Keratinocyte (primary cell): ENCODE measurements at regions not wholly inside any gene's neighbourhood (a gene's known extent, or its start where the extent isn't known, plus 50 kb on each side); places are given as distances from the start of the nearest gene placed in this dataset.

ENCODE experiments used
- DNase-seq: peaks from one replicate; pipeline ENCODE4 v3.0.0-alpha.2; 2011; ENCODE audit warnings: low read depth, missing footprints, low spot score
- FAIRE-seq: peaks from 2 replicates; lab custom pipeline; 2011; peaks lifted over from hg19 to GRCh38; lab: Jason Lieb, UNC
- H2AFZ ChIP-seq: 2 replicates; pipeline ENCODE4 v1.6.0; 2012; ENCODE audit warnings: low read length, control low read depth, inconsistent platforms; ENCODE audit not compliant: control insufficient read depth
- H3K27ac ChIP-seq: 2 replicates; pipeline ENCODE4 v1.5.1; 2011; ENCODE audit warnings: low read length; ENCODE audit not compliant: control insufficient read depth, insufficient read depth
- H3K27me3 ChIP-seq: 3 replicates; pipeline ENCODE4 v1.6.0; 2011; ENCODE audit warnings: low read length; ENCODE audit not compliant: control insufficient read depth, insufficient read depth; ENCODE audit errors: extremely low read depth
- H3K36me3 ChIP-seq, 2 experiments: 2 replicates in 1 of 2; 3 replicates in 1 of 2; pipeline ENCODE4 v1.5.1; 2011; ENCODE audit warnings: low read length in 2 of 2, mild to moderate bottlenecking in 1 of 2; ENCODE audit not compliant: control insufficient read depth in 2 of 2, insufficient read depth in 2 of 2; ENCODE audit errors: extremely low read depth in 1 of 2
- H3K4me1 ChIP-seq: 3 replicates; pipeline ENCODE4 v1.5.1; 2011; ENCODE audit warnings: low read length; ENCODE audit not compliant: control insufficient read depth, insufficient read depth; ENCODE audit errors: extremely low read depth
- H3K4me2 ChIP-seq: 3 replicates; pipeline ENCODE4 v1.6.0; 2011; ENCODE audit warnings: low read depth, low read length; ENCODE audit not compliant: control insufficient read depth, insufficient read depth; ENCODE audit errors: extremely low read depth
- H3K4me3 ChIP-seq, 3 experiments: fragments of 200-600 bp in 1 of 3; sonication (generic) in 1 of 3; 2 replicates in 2 of 3; 3 replicates in 1 of 3; pipeline ENCODE4 v1.5.1; 2011 to 2016; ENCODE audit warnings: low read length in 3 of 3, mild to moderate bottlenecking in 3 of 3, control low read depth in 2 of 3, inconsistent platforms in 1 of 3, low read depth in 1 of 3, mixed read lengths in 1 of 3, mixed run types in 1 of 3, moderate library complexity in 1 of 3; ENCODE audit not compliant: control insufficient read depth in 2 of 3, insufficient read depth in 2 of 3; ENCODE audit errors: extremely low read depth in 1 of 3
- H3K79me2 ChIP-seq: 2 replicates; pipeline ENCODE4 v1.6.0; 2012; ENCODE audit warnings: low read length; ENCODE audit not compliant: control insufficient read depth, insufficient read depth
- H3K9ac ChIP-seq: 3 replicates; pipeline ENCODE4 v1.6.0; 2011; ENCODE audit warnings: low read length; ENCODE audit not compliant: control insufficient read depth, insufficient read depth; ENCODE audit errors: extremely low read depth
- H3K9me1 ChIP-seq: 3 replicates; pipeline ENCODE4 v1.6.0; 2011; ENCODE audit warnings: low read length; ENCODE audit not compliant: control insufficient read depth, insufficient read depth; ENCODE audit errors: extremely low read depth
- H3K9me3 ChIP-seq: 2 replicates; pipeline ENCODE4 v1.5.1; 2012; ENCODE audit warnings: low read depth, low read length; ENCODE audit not compliant: control insufficient read depth
- H4K20me1 ChIP-seq: 3 replicates; pipeline ENCODE4 v1.6.0; 2011; ENCODE audit warnings: low read length; ENCODE audit not compliant: control insufficient read depth, insufficient read depth; ENCODE audit errors: extremely low read depth
- EZH2 ChIP-seq: IDR thresholded peaks from one replicate; pipeline ENCODE4 v1.6.1; 2012; ENCODE audit warnings: inconsistent platforms, mild to moderate bottlenecking, low read length, moderate library complexity
- dilution Hi-C: fragments of 300-500 bp; cut with MboI; formaldehyde crosslinking; loops from one replicate; pipeline ENCODE4 v1.7.0; 2020; ENCODE audit warnings: low sequenced_read_pairs; ENCODE audit not compliant: extremely low pct_ligation_motif_present
- TF ChIP-seq, protein P1 (sequence below), 3 experiments: IDR thresholded peaks in 1 of 3; conservative IDR thresholded peaks in 1 of 3; optimal IDR thresholded peaks in 1 of 3; 2 replicates in 2 of 3; 3 replicates in 1 of 3; pipeline versions ENCODE3 to v1.5.1; 2011; ENCODE audit warnings: low read length in 3 of 3, mild to moderate bottlenecking in 3 of 3, moderate library complexity in 2 of 3, control low read depth in 1 of 3, inconsistent platforms in 1 of 3; ENCODE audit not compliant: insufficient read depth in 2 of 3; ENCODE audit errors: extremely low read depth in 1 of 3

- TF ChIP-seq, protein P1, sequence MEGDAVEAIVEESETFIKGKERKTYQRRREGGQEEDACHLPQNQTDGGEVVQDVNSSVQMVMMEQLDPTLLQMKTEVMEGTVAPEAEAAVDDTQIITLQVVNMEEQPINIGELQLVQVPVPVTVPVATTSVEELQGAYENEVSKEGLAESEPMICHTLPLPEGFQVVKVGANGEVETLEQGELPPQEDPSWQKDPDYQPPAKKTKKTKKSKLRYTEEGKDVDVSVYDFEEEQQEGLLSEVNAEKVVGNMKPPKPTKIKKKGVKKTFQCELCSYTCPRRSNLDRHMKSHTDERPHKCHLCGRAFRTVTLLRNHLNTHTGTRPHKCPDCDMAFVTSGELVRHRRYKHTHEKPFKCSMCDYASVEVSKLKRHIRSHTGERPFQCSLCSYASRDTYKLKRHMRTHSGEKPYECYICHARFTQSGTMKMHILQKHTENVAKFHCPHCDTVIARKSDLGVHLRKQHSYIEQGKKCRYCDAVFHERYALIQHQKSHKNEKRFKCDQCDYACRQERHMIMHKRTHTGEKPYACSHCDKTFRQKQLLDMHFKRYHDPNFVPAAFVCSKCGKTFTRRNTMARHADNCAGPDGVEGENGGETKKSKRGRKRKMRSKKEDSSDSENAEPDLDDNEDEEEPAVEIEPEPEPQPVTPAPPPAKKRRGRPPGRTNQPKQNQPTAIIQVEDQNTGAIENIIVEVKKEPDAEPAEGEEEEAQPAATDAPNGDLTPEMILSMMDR (optimal IDR thresholded peaks at IDR 0.05 in 1 of 3, IDR thresholded peaks at IDR 0.05 in 1 of 3, conservative IDR thresholded peaks at IDR 0.05 in 1 of 3; ENCODE audit: extremely low read depth in 1 of 3, insufficient read depth in 2 of 3, low read length in 3 of 3) = no peak
- TF ChIP-seq EZH2 = no peak
- H3K27ac ChIP-seq = no peak overlapping the region
- no peaks in the 10 kb centered on the region for H4K20me1 ChIP-seq
- H3K36me3 ChIP-seq = no peaks in the 10 kb centered on the region
- H3K9me3 ChIP-seq = no peaks in the 10 kb centered on the region
- H3K79me2 ChIP-seq = no peaks in the 10 kb centered on the region
- no peaks in the 10 kb centered on the region for H3K27me3 ChIP-seq
- DNase-seq (no peak), FAIRE-seq (no peak)
- no peak overlapping the region for H3K4me3 ChIP-seq
- no peak overlapping the region for H2AFZ ChIP-seq
- H3K4me1 ChIP-seq = no peaks in the 10 kb centered on the region
- no peaks in the 10 kb centered on the region for H3K9me1 ChIP-seq
- no peak overlapping the region for H3K9ac ChIP-seq
- H3K4me2 ChIP-seq = no peak overlapping the region
- dilution Hi-C loops = no loop called here
Measured at GRCh38 chr11:81970886-81971285, 762.8 kb downstream of the FAM181B start.

- Histone ChIP-seq H3K79me2 (no peaks in the 10 kb centered on the region), H3K27me3 (no peaks in the 10 kb centered on the region), H3K36me3 (no peaks in the 10 kb centered on the region), H3K4me3 (no peak overlapping the region), H3K9me3 (no peaks in the 10 kb centered on the region), H3K4me1 (no peaks in the 10 kb centered on the region), H3K9ac (no peak overlapping the region), H2AFZ (no peak overlapping the region), H4K20me1 (no peaks in the 10 kb centered on the region), H3K9me1 (no peaks in the 10 kb centered on the region), H3K4me2 (no peak overlapping the region), H3K27ac (no peak overlapping the region)
- TF ChIP-seq EZH2 = no peak
- TF ChIP-seq, protein P1 (optimal IDR thresholded peaks at IDR 0.05 in 1 of 3, IDR thresholded peaks at IDR 0.05 in 1 of 3, conservative IDR thresholded peaks at IDR 0.05 in 1 of 3; ENCODE audit: extremely low read depth in 1 of 3, insufficient read depth in 2 of 3, low read length in 3 of 3) = no peak
- no peak for FAIRE-seq
- DNase-seq = no peak
- dilution Hi-C loops = no loop called here
Measured at GRCh38 chr11:81967242-81967641, 766.4 kb downstream of the FAM181B start.
